Fibroblast of gingiva (primary cell): ENCODE measurements at regions not wholly inside any gene's neighbourhood (a gene's known extent, or its start where the extent isn't known, plus 50 kb on each side); places are given as distances from the start of the nearest gene placed in this dataset.

Experiments used
- DNase-seq: peaks from one replicate; pipeline ENCODE4 v3.0.0-alpha.2; 2011; ENCODE audit warnings: low read depth

DNA sequence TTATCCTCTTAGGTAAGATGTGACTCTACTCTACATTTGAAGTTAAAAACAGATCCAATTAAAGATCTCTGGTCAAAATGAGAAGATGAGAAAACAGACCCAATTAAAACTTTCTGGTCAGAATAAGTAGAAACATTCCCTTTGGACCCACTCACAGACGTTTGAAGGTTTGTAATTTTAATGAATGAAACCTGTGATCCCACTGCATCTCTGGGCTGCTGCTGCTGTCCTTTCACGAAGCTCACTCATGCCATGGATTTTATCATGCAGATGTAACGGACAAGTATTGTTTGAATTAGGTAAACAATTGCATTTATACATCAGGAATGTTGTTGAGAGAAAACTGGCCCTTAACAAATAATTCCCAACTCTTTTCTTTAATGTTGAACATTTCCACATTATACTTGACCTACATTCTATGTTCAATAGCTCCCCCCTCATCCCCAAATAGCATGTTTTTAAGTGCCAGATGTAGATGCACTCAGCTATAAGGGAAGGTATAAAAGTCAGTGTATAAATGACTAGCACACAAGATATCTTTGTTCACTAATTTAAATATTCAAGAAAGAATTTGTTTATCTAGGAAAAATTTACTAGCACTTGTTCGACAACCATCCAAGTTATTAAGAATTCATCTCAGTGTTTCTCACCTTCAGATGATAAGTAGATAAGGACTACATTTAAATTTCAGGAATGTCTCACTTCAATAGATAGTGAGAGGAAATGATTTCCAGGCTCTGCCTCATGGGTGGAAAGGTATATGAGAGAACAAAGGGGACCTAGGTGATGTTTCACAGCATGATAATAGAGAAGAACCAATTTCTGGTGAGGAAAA lies 202.3 kb upstream of the LMNTD1 start:
- no peak for DNase-seq

DNA sequence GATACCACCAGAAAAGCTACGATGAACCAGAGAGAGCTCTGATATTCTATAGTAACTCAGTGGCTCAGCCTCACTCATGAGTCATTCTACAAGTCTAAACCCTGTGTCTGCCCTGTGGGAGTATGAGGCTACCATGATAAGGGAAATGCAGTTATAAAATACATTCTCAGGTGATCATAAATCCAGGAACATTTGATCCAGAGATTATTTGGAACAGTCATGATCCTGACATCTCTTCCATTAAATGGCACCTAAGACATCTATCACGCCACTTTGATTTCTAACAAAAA lies 202.6 kb upstream of the RASSF8 start:
- no peak for DNase-seq

DNA sequence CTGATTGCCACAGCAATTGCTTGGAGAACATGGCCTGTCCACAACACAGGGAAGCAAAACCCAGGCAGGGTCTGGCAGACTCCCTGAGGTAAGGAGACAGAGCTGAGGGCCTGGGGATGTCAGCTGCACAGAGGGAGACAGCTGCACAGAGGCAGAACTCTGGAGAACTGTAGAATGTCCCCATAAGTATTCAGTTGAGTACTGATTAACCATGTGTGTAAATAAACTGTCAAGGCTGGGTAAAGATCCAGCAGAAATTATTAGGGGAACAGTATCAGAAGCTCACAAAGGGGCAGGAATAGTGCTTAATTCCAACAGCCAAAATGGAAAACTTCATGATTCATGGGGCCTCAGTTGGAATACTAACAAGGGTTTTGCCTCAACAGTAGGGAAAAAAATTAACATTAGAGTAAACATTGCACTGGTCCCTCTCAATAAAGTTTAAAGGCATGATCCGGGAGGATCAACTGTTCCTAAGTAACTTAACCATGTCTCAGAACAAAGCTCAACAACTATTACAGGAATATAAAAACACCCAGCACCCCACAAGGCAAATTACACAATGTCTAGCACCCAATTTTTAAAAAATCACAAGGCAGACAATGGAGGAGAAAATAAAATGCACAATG lies 201.3 kb upstream of the RASSF8 start:
- DNase-seq = no peak

DNA sequence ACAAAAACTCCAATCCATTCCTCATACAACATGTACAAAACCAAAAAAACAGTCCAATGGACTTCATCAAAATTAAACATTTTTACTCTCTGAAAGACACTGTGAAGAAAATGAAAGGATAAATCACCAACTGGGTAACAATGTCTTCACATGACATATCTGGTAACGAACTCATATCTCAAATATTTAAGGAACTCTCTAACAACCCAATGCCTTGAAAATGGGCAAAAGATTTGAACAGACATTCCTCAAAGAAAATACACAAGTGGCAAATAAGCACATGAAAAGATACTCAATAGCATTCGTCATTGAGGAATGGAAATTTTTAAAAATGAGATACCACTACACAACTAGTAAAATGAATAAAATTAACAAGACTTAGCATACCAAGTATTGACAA lies 198.7 kb upstream of the RASSF8 start:
- DNase-seq = no peak

DNA sequence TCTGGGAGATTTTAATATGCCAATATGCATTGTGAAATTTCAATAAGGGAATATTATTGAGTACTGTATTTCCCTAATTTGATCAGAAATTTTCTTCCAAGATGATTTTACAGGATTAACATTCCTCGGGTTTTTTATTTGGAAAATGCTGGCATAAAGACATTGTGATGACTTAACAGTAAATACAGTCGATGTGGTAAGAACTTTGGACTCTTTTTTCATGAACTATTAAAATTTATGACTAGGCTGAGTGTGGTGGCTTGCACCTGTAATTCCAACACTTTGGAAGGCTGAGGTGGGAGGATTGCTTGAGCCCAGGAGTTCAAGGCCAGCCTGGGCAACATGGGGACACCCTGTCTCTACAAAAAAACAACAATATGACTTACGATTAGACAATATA lies 197.1 kb upstream of the RASSF8 start:
- DNase-seq = no peak

DNA sequence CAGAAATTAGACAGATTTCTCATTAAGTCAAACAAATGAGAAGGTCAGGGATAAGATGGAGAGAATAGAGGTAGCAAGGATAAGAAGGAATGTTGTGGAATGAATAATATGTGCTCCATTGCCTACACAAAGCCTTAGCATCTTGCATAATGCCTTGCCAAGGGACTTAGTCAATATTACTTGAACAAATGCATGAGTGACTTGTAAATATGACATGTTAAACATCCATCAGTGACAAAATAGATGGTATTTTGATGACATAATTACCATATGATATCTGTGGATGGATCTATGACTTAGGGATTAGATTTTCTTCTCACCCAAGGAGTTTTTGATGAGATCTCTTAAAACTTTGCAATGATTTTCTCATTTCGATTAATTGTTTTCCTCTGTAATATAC lies 194.1 kb upstream of the RASSF8 start:
- DNase-seq = no peak

DNA sequence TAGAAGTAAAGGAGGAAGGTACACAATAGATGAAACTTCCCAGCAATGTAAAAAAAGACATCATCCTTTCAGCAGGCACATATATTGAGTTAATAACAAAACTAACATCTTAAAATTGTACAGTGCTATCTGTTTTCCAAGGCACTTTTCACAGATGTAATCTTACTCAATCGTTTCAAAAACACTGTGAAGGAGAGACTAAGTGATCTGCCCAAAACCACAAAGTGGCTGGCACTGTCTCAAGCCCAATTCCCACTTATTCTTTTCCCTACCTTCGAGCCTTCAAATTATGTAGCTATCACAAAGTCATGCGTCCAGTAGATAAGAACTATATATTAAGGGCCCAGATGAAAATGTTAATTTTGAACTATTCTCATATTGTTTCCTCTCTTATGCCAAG lies 193.6 kb upstream of the RASSF8 start:
- no peak for DNase-seq

DNA sequence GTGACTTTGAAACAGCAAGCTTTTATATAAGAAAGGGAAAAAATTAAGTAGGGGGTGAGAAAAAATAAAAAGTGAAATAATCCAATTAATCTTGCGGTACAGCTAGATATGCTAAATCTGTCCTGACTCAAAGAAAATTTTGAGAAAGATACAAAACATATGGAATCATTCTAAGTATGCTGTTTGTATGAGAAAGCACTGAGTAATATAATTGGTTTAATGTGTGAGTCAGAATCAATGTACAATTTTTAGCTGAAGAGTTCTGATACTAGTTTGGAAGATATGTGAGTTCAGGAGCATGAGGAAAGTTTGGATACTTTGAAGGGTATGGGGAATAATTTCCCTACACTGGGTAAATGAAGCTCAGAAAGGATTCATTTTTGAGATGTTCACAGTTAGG lies 190.9 kb upstream of the RASSF8 start:
- peak; percentile 57 for DNase-seq

DNA sequence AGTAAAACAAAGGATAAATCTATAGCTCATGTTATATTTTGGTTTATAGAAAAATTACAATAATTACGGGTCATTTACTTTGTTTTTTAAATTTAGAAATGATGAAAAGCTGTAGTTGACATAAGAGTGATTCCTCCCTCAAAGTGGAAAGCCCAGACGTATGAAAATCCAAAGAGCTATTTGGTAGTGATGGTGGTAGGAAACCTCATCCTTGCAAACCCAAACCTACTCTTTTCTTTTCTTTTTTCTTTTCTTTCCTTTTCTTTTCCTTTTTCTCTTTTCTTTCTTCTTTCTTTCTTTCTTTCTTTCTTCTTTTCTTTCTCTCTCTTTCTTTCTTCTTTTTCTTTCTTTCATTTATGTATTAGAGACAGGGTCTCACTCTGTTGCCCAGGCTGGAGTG lies 190.3 kb upstream of the RASSF8 start:
- DNase-seq = no peak

DNA sequence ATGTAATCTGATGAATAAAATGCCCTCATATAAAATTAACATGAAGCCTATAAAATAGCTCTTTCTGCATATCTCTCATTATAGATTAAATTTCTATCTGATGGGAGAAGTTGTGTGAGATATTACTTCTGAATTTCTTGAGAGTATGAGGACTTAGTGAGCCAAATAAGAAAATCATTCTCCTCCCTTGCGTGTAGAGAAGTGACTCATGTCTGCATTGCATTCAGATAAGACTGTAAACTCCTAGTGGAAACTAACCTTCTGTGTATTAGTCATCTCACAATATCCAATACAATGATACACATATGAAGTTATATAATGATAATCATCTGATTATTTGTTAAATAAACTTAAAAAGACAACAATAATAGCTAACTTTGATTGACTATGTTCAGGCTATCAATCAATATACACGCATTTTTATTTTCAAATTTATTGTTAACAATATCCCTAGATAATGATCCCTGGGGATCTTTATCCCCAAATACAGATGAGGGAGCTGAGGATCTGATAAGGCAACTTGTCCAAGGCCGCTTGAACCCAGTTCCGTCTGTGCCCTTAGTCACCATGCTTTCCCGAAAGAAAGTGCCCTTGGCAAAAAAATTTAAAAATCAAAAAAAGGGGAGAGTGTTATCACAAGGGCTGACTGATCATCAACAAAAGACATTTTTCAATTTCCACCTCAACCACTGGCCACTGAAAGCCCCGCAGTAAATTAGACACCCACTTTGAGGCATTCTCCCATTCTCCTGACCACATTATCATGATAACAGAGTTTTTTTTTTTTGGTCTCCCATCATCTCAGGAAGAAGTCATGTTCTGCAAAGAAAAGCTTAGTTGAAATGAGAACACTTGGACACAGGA lies 189.2 kb upstream of the RASSF8 start:
- DNase-seq = peak; percentile 66

DNA sequence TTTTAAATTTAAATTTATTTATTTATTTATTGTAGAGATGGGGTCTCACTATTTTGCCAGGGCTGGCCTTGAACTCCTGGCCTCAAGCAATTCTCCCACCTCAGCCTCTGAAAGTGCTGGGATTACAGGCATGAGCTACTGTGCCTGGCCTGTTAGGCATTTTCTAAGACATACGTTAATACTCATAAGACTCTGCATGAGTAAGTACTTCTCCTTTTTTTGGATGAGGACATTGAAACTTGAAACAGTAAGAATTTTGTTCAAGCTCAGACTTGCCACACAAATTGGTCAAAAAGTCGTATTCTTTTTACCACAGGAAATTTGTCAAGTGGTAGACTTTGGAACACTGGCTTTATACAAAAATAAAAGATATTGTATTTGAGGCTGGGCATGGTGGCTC lies 187.4 kb upstream of the RASSF8 start:
- peak; percentile 85 for DNase-seq

DNA sequence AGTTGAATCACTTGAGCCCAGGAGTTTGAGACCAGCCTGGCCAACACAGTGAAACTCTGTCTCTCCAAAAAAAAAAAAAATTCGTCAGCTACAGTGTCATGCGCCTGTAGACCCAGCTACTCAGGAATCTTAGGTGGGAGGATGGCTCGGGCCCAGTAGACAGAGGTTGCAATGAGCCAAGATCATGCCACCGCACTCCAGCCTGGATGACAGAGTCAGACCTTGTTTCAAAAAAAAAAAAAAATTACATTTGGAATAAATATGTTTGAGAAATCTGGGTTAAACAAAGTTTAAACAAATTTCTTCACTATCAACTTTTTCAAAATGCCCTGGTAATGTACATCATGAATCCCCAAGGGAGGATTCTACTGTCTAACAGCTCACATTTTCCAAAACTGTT lies 187.0 kb upstream of the RASSF8 start:
- DNase-seq = peak; percentile 42

DNA sequence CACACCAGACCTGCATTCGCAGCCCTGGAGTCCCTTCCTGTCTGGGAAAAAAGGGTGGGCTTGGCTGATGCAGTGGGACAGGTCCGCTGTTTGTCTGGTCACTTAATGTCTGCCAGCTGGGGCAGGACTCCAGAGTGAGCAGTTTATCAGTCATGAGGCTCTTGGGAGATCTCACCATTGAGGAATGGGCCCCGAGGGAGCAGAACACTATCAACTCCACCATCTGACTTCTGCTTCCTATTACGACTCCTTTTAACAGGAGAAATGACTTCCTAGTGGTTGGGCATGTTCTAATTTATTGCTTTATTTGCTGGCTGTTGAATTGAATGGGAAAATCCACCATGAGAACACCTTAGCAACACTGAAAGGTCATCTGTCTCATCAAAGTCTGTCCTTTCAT lies 182.5 kb upstream of the RASSF8 start:
- peak; percentile 25 for DNase-seq

DNA sequence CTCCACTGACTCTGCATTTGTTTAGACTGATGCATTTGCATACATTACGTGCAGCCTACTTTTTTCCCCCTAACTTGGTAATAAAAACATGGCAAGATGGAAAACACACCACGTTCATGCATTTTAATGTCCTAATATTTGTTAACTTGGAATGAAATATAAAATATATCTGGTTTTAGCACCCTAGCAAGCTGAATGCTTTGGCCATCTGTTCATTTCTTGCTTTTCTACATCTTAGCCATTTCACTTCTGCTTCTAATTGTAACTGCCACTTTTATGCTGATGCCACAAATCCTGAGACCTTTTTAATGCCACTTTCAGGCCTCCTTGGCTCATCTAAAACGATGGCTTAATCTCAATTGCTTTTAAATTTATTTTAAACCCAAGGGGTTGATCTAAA lies 177.7 kb upstream of the RASSF8 start:
- DNase-seq = no peak

DNA sequence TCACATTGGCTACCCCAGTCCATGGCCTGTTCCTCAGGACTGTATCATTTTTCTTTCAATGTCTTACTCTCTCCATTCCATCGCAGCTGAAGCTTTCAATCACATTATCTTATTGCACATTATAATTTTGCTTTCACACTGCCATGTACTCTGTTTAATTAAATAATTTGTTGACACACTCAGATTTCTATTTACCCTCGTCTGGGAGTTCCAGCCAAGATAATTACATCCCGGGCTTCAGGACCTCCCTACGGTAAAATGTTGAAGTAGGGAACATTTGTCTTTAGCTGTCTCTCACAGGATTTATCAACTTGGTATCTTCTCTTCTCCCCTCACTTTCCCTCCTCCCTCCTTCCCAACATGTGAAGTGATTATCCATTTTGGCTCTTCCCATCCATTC lies 177.2 kb upstream of the RASSF8 start:
- DNase-seq = no peak

DNA sequence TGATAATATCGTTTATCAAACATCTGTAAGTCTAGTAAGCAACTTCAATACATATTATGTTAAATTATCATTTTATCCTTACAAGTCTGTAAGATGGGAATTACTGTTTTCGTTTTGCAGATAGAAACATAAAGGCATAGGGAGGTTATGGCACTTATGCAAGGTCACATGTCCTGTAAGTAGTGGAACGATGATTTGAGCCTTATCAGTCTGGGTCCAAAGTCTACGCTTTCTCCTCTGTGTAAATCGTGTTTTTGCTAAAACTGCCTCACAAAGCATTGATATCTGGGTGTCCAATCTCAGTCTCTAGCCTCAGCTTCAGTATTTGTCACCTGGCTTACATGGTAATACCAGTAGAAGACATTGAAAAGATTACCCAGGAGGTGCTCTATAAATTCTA lies 174.9 kb upstream of the RASSF8 start:
- no peak for DNase-seq

DNA sequence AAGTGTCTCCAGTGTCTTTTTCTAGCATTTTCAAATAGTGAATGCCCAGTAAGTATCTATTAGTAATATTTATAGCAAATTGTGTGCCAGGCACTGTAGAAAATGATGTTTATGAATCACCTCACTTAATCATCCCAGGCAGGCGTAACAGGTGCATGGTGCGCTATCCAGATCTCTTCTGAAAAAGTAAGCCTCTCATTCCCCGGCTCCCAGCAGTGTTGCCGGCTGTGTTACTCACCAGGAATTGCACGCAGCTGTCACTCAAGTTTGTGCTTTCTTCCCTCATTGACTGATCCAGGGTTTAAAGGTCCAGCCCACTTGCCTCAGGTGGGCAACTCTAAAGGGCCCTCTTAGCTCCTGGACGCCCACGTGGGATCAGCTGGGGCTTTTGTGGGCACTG lies 173.8 kb upstream of the RASSF8 start:
- no peak for DNase-seq

DNA sequence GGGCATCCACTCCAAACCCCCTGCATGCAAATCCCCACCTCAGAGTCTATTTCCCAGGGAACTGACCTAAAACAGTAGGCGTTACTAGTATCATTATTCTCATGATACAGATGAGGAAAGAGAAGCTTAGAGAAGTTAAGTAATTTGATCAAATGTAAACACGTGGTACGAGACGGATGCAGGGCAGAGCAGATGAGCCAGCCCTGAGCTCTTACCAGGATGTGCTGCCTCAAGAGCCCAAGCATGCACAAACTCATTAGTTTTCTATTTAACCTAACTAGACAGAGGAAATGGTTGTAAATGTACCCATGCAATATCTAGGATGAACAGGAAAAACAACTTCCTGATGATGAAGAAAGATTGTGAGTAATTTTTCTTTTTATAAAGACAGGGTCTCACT lies 173.3 kb upstream of the RASSF8 start:
- no peak for DNase-seq

DNA sequence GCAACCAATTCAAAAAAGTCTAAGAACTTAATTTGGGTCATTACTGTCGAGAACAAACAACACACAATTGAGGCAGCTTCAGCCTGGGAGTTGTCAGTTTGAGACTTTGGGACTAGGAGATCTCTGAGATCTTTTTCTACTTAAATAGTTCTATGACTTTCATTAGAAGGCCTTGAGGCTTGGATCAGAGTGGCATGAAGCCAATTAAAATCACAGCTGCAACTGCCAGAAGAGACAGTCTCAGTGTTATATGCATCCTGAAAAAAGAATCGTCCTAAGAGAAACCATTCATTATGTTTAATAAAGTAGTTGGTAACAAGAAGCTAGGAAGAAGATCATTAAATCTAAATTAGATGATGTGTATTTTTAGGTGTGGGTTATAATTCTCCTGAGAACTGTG lies 170.8 kb upstream of the RASSF8 start:
- DNase-seq = no peak

DNA sequence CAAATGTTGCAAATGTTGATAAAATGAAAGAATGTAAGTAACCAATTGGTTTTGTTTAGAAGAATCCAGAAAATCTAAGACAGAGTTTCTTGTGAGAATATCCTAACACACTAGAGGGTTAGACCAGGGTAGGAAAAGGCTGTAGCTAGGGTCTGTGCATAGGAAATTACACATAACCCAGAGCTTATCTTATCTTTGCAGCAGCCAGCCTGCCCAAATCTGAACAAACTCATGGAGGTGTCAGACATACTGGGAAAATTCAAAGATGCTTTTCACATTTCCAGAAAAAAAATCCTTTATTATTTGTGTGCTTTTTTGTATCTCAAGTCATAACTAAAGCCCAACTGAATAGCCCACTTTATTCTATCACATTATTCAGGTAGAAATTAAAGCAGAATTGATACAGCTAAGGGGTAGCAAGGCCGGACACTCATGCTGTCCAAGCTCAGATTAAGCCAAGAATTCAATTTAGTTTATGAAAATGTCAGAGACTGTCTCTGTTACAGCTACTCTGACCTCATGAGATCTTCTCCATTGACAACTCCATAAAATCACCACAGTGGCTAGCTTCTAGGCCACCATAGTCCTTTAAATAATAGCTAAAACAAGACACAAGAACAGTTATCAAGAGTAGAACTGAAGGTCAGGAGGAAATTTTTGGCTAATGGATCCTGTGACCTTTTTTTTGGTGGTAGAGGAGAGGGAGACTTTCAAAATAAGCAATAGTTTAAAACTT lies 169.6 kb upstream of the RASSF8 start:
- DNase-seq = no peak

DNA sequence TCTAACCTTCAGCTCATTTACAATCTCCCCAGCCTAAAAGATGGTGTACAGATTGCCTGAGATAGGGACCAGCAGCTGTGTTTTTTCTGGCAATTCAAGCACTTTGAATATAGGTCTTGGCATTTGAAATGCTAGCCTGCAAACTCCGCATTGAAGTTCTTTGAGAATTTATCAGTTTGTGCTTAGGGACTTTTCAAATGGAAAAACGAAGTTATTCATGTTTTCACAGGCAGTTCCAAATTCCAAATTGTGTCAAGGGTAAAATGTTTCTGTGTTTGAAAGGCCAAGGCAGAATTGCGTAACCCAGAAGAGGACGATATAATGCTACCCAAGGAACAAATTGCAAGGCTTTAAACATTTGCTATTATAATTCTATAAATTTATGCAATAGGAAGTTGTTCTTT lies 168.9 kb upstream of the RASSF8 start:
- peak; percentile 96 for DNase-seq

DNA sequence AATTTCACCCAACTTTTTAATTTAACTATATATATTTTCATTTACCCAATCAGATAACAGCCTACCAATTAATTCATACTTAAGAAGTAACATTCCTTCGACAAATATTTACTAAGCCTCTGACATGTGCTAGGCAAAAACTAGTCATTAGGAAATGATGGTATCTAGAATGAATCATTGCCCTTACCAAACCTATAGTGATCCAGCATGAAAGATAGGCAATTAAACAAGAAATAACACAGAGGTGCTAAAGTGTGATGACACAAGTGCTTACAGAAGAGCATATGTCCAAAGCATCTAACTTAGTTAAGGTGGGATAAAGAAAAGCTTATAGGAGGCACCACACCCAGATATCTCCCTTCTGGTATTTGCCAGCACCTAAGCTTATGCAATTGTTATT lies 166.5 kb upstream of the RASSF8 start:
- DNase-seq = no peak

DNA sequence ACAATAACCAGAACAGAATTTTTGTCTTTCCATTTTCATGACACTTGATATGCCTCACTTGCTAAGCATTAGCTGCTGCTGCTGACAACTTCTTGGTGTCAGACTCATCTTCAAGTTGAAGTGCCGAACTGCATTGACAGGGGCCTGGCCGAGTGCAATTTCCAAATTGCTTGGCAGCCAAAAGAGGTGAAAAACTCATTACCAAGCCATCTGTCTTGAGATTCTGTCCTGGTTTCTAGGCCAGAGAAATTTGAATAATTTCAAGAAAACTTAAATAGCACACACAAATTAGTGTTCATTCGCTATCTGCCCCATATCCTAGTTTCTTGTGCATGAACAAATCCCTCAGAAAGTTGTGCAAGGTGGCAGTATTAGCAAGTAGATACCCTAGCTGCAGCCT lies 165.3 kb upstream of the RASSF8 start:
- no peak for DNase-seq
